Lung (tissue), 11 donors: ENCODE measurements at regions not wholly inside any gene's neighbourhood (a gene's known extent, or its start where the extent isn't known, plus 50 kb on each side); places are given as distances from the start of the nearest gene placed in this dataset.

Experiments
- ATAC-seq: fragments of 200-7000 bp; cut with Tn5 transposase; one replicate; pipeline ENCODE4 v1.9.1; 2020; ENCODE audit warnings: moderate number of reproducible peaks; ENCODE audit not compliant: insufficient read depth, low FRiP score
- DNase-seq, 3 donors: peaks; one replicate each; pipeline ENCODE4 v3.0.0-alpha.2; 2013 to 2017
- H3K27ac ChIP-seq, 2 donors: one replicate each; pipeline ENCODE4 v1.5.1; 2013; ENCODE audit warnings: mild to moderate bottlenecking in 2 of 2, moderate library complexity in 2 of 2, control low read depth in 1 of 2, inconsistent platforms in 1 of 2, low read depth in 1 of 2, low read length in 1 of 2
- H3K27me3 ChIP-seq, 3 donors: one replicate each; pipeline ENCODE4 v1.5.1; 2013; ENCODE audit warnings: low read length in 2 of 3; ENCODE audit not compliant: control insufficient read depth in 3 of 3, insufficient read depth in 3 of 3
- H3K36me3 ChIP-seq, 4 donors: one replicate each; pipeline ENCODE4 v1.5.1; 2013; ENCODE audit warnings: low read length in 4 of 4, mild to moderate bottlenecking in 1 of 4, moderate library complexity in 1 of 4; ENCODE audit not compliant: control insufficient read depth in 4 of 4, insufficient read depth in 4 of 4
- H3K4me1 ChIP-seq, 5 donors: one replicate each; pipeline ENCODE4 v1.5.1; 2013; ENCODE audit warnings: low read length in 5 of 5, mild to moderate bottlenecking in 2 of 5, moderate library complexity in 1 of 5; ENCODE audit not compliant: control insufficient read depth in 5 of 5, insufficient read depth in 5 of 5
- H3K4me3 ChIP-seq: one replicate; pipeline ENCODE4 v1.5.1; 2013; ENCODE audit warnings: mild to moderate bottlenecking, control low read depth, moderate library complexity
- H3K9ac ChIP-seq, 2 donors: one replicate each; pipeline ENCODE4 v1.5.1; 2013; ENCODE audit warnings: low read length in 2 of 2, control low read depth in 1 of 2; ENCODE audit not compliant: insufficient read depth in 1 of 2
- H3K9me3 ChIP-seq, 4 donors: one replicate each; pipeline ENCODE4 v1.5.1; 2013; ENCODE audit warnings: low read length in 3 of 4, mild to moderate bottlenecking in 1 of 4, moderate library complexity in 1 of 4; ENCODE audit not compliant: control insufficient read depth in 4 of 4, insufficient read depth in 3 of 4
- WGBS, 2 donors: extraction: QIAGEN DNeasy Blood & Tissue Kit; methylation state at CpG; one replicate each; pipeline ENCODE4 v1.1.7; 2013; 5-methylcytosine and 5-hydroxymethylcytosine counted together
- TF ChIP-seq, protein P1 (sequence below): IDR thresholded peaks from 2 replicates; pipeline ENCODE4 v1.5.1; 2012; ENCODE audit warnings: mild to moderate bottlenecking; ENCODE audit errors: control extremely low read depth, extremely low read depth
- donor health status: control.
- donor health status: control.
- donor health status: Bipolar disorder and iron deficiency.
- donor health status: healthy.
- donor health status: DM: yes; HTN: yes; CAD: no.

- H3K27ac ChIP-seq, result no peak overlapping the region
- H3K27me3 ChIP-seq, result no peaks in the 10 kb centered on the region
- no peak overlapping the region for H3K4me3 ChIP-seq
- H3K9me3 ChIP-seq, result peaks cover 0 to 6% (median 3%) of the 10 kb centered on the region in 4 donors
- TF ChIP-seq, protein P1, sequence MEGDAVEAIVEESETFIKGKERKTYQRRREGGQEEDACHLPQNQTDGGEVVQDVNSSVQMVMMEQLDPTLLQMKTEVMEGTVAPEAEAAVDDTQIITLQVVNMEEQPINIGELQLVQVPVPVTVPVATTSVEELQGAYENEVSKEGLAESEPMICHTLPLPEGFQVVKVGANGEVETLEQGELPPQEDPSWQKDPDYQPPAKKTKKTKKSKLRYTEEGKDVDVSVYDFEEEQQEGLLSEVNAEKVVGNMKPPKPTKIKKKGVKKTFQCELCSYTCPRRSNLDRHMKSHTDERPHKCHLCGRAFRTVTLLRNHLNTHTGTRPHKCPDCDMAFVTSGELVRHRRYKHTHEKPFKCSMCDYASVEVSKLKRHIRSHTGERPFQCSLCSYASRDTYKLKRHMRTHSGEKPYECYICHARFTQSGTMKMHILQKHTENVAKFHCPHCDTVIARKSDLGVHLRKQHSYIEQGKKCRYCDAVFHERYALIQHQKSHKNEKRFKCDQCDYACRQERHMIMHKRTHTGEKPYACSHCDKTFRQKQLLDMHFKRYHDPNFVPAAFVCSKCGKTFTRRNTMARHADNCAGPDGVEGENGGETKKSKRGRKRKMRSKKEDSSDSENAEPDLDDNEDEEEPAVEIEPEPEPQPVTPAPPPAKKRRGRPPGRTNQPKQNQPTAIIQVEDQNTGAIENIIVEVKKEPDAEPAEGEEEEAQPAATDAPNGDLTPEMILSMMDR, result no peak
- no peak overlapping the region for H3K9ac ChIP-seq
- no peaks in the 10 kb centered on the region for H3K36me3 ChIP-seq
- no peak for DNase-seq
- ATAC-seq, result no peak
- no peaks in the 10 kb centered on the region for H3K4me1 ChIP-seq
- 86% methylated on average over 9 of the region's 9 CpGs for WGBS, 2 donors
Measured at GRCh38 chr22:49215840-49216239, 611.8 kb downstream of the BRD1 start.

DNA sequence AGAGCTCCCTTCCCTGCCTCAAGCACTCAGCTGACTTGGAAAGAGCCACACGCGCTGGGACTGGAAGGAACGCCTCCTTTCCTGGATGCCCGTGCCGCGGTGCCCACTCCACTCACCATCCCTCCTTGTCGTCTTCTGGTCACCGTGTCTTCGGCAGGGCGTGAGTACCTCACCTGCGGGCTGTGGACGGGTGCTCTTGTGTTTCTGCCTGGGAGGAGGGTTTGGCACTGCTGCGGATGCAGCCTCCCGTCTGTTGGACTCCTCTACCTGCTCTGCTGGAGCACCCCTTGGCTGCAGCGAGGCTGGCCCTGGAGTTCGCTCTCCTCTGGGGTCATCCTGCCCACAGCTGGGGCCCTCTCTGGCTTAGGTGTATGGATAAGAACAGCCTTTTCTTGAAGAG lies 612.7 kb downstream of the BRD1 start:
- WGBS, 2 donors, result 93 to 97% methylated on average over 15 to 16 of the region's 16 CpGs
- Histone ChIP-seq H3K4me3 (no peak overlapping the region), H3K9me3 (peaks cover 0 to 6% (median 3%) of the 10 kb centered on the region in 4 donors), H3K27me3 (no peaks in the 10 kb centered on the region), H3K27ac (no peak overlapping the region), H3K9ac (no peak overlapping the region), H3K4me1 (no peaks in the 10 kb centered on the region), H3K36me3 (no peaks in the 10 kb centered on the region)
- DNase-seq (no peak), ATAC-seq (no peak)
- TF ChIP-seq, protein P1, result no peak

GRCh38 chr22:49213731-49214352 lies 613.8 kb downstream of the BRD1 start:
- no peak overlapping the region for H3K9ac ChIP-seq
- no peaks in the 10 kb centered on the region for H3K36me3 ChIP-seq
- no peaks in the 10 kb centered on the region for H3K27me3 ChIP-seq
- H3K9me3 ChIP-seq, result peaks cover 0 to 4% (median 3%) of the 10 kb centered on the region in 4 donors
- H3K4me3 ChIP-seq, result no peak overlapping the region
- DNase-seq (no peak), ATAC-seq (no peak)
- TF ChIP-seq, protein P1, result no peak
- peaks cover 0 to 6% (median 0%) of the 10 kb centered on the region in 5 donors for H3K4me1 ChIP-seq
- 62 to 72% methylated on average over 18 of the region's 18 CpGs for WGBS, 2 donors
- H3K27ac ChIP-seq, result no peak overlapping the region

- H3K36me3 ChIP-seq, result no peaks in the 10 kb centered on the region
- H3K4me1 ChIP-seq, result peaks cover 0 to 6% (median 0%) of the 10 kb centered on the region in 5 donors
- TF ChIP-seq, protein P1, result no peak
- ATAC-seq (no peak), DNase-seq (no peak)
- no peaks in the 10 kb centered on the region for H3K27me3 ChIP-seq
- 84 to 92% methylated on average over 11 of the region's 11 CpGs for WGBS, 2 donors
- H3K27ac ChIP-seq, result no peak overlapping the region
- no peak overlapping the region for H3K4me3 ChIP-seq
- no peak overlapping the region for H3K9ac ChIP-seq
- peaks cover 0 to 6% (median 0%) of the 10 kb centered on the region in 4 donors for H3K9me3 ChIP-seq
Measured at GRCh38 chr22:49212466-49212865, 615.2 kb downstream of the BRD1 start.
